ENCODE measurements at regions not wholly inside any gene's neighbourhood (a gene's known extent, or its start where the extent isn't known, plus 50 kb on each side); places are given as distances from the start of the nearest gene placed in this dataset.

DNA sequence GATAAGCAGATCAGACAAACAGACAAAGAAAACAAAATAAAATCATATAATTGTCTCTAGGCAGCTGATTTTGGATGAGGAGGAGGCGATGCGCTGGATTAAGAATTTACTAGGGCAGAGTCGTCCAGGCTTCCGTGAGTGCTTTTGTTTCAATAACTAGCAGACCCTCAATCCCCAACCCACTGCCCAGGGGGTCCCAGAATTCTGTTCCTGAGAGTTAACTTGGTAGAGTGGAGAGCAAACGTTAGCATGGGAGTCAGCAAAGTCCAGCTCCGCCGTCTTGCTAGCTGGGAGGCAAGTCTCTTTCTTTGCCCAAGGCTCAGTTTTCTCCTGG is 95.5 kb upstream of the TBX5 start:
- Histone ChIP-seq H3K4me3 (replicated peaks in 1 of 3; ENCODE audit: insufficient read depth in 1 of 3, low read depth in 1 of 3, low read length in 3 of 3) (no peak overlapping the region), H3K4me1 (ENCODE audit: control insufficient read depth, extremely low read depth, insufficient read depth, low read length) (no peaks in the 10 kb centered on the region), H3K9me3 (replicated peaks; ENCODE audit: control insufficient read depth, insufficient read depth, low read length) (no peaks in the 10 kb centered on the region), H3K27me3 (ENCODE audit: control insufficient read depth in 2 of 2, insufficient read depth in 2 of 2, low read length in 2 of 2) (no peaks in the 10 kb centered on the region), H2AFZ (ENCODE audit: low read depth, low read length) (no peak overlapping the region), H3K36me3 (ENCODE audit: control insufficient read depth in 2 of 2, extremely low read depth in 1 of 2, insufficient read depth in 2 of 2, low read length in 2 of 2) (no peaks in the 10 kb centered on the region), H3K27ac (ENCODE audit: insufficient read depth, low read depth, low read length) (no peak overlapping the region), H3K4me2 (ENCODE audit: insufficient read depth, low read length) (no peak overlapping the region), H3K9me1 (replicated peaks; ENCODE audit: control insufficient read depth, extremely low read depth, insufficient read depth, low read length) (no peaks in the 10 kb centered on the region), H3K79me2 (ENCODE audit: control insufficient read depth, insufficient read depth, low read length) (no peaks in the 10 kb centered on the region), H3K9ac (replicated peaks; ENCODE audit: extremely low read depth, insufficient read depth, low read length) (no peak overlapping the region), H4K20me1 (replicated peaks; ENCODE audit: control insufficient read depth, extremely low read depth, insufficient read depth, low read length) (no peaks in the 10 kb centered on the region)
- dilution Hi-C loops (cut with MboI; ENCODE audit: extremely low pct_ligation_motif_present, low sequenced_read_pairs) (no loop called here), intact Hi-C loops (cut with micrococcal nuclease) (no loop called here)
- CTCF ChIA-PET = interaction anchor here (2.2 kb wide), 1 partner anchor 521 kb away, joined by 6 read pairs; no protein-coding TSS in a partner anchor
- no TSS peak for BruUV-seq (replicated peaks)
- DNase-seq (ENCODE audit: low read depth, low spot score) = no peak
- POLR2A ChIA-PET = no interaction called here
- FAIRE-seq = no peak
- TF ChIP-seq EZH2 (IDR thresholded peaks at IDR 0.05; ENCODE audit: borderline replicate concordance, low read depth, low read length, severe bottlenecking) (no peak), POLR2AphosphoS5 (IDR thresholded peaks at IDR 0.05; ENCODE audit: insufficient read depth, low read depth, low read length) (no peak), FOS (IDR thresholded peaks at IDR 0.05; ENCODE audit: borderline replicate concordance, insufficient read depth, low read length) (no peak), MYC (IDR thresholded peaks at IDR 0.05; ENCODE audit: low read depth, low read length) (no peak)

DNA sequence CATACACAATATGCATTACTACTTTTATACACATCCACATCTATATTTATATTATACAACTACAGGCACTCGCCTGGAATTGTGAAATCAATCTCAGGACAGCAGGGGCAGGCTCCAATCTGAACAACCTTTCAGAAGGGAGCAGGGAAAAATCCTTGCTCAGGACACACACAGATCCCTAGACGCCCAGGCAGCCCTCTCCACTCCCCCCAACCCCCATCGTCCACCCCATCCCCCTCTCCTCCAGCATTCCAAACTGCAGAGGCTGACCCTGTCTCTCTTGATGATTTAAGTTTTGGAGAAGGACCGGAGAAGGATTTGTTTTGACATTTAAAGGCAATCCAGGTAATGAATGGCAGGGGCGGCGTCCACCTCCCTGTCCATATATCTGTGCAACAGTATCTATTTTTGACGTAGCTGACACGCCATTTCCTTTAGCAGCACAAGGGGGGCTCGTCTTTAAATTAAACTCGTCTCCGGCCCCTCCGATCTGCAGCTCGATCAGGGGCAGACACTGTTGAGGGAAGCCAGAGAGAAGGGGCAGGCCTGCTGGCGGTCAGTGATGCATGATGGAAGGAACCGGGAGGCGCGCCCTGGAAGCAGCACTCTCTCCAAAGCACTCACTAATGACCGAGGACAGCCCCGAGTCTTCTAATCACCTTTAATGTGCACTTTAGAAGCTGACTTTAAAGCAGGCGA is 95.0 kb upstream of the TBX5 start:
- ChIA-PET POLR2A (no interaction called here), CTCF (interaction anchor here (1.4 to 2.2 kb wide), 3 partner anchors 8 to 520 kb away, joined by 5 to 6 read pairs (median 5); no protein-coding TSS in a partner anchor)
- FAIRE-seq (no peak), DNase-seq (ENCODE audit: low read depth, low spot score) (no peak)
- H3K4me2 ChIP-seq (ENCODE audit: insufficient read depth, low read length) = no peak overlapping the region
- H3K79me2 ChIP-seq (ENCODE audit: control insufficient read depth, insufficient read depth, low read length) = no peaks in the 10 kb centered on the region
- no peak overlapping the region for H2AFZ ChIP-seq (ENCODE audit: low read depth, low read length)
- no peak overlapping the region for H3K4me3 ChIP-seq (replicated peaks in 1 of 3; ENCODE audit: insufficient read depth in 1 of 3, low read depth in 1 of 3, low read length in 3 of 3)
- intact Hi-C loops (cut with micrococcal nuclease) = no loop called here
- H3K27ac ChIP-seq (ENCODE audit: insufficient read depth, low read depth, low read length) = no peak overlapping the region
- no TSS peak for BruUV-seq (replicated peaks)
- H3K9me1 ChIP-seq (replicated peaks; ENCODE audit: control insufficient read depth, extremely low read depth, insufficient read depth, low read length) = no peaks in the 10 kb centered on the region
- H3K27me3 ChIP-seq (ENCODE audit: control insufficient read depth in 2 of 2, insufficient read depth in 2 of 2, low read length in 2 of 2) = no peaks in the 10 kb centered on the region
- dilution Hi-C loops (cut with MboI; ENCODE audit: extremely low pct_ligation_motif_present, low sequenced_read_pairs) = no loop called here
- TF ChIP-seq FOS (IDR thresholded peaks at IDR 0.05; ENCODE audit: borderline replicate concordance, insufficient read depth, low read length) (no peak), JUN (IDR thresholded peaks at IDR 0.05; ENCODE audit: borderline replicate concordance, insufficient read depth, insufficient read length, low read depth) (no peak), POLR2A (IDR thresholded peaks at IDR 0.05; ENCODE audit: low read depth, low read length) (no peak), EZH2 (IDR thresholded peaks at IDR 0.05; ENCODE audit: borderline replicate concordance, low read depth, low read length, severe bottlenecking) (no peak), POLR2AphosphoS5 (IDR thresholded peaks at IDR 0.05; ENCODE audit: insufficient read depth, low read depth, low read length) (no peak), GATA2 (IDR thresholded peaks at IDR 0.05; ENCODE audit: insufficient read depth, insufficient read length, low read depth, low read length) (no peak), MYC (IDR thresholded peaks at IDR 0.05; ENCODE audit: low read depth, low read length) (no peak)
- TF ChIP-seq, protein P1, sequence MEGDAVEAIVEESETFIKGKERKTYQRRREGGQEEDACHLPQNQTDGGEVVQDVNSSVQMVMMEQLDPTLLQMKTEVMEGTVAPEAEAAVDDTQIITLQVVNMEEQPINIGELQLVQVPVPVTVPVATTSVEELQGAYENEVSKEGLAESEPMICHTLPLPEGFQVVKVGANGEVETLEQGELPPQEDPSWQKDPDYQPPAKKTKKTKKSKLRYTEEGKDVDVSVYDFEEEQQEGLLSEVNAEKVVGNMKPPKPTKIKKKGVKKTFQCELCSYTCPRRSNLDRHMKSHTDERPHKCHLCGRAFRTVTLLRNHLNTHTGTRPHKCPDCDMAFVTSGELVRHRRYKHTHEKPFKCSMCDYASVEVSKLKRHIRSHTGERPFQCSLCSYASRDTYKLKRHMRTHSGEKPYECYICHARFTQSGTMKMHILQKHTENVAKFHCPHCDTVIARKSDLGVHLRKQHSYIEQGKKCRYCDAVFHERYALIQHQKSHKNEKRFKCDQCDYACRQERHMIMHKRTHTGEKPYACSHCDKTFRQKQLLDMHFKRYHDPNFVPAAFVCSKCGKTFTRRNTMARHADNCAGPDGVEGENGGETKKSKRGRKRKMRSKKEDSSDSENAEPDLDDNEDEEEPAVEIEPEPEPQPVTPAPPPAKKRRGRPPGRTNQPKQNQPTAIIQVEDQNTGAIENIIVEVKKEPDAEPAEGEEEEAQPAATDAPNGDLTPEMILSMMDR (IDR thresholded peaks at IDR 0.05; ENCODE audit: extremely low read depth in 1 of 2, insufficient read depth in 1 of 2, low read depth in 1 of 2, low read length in 2 of 2) = no peak
- TF ChIP-seq, protein P2, sequence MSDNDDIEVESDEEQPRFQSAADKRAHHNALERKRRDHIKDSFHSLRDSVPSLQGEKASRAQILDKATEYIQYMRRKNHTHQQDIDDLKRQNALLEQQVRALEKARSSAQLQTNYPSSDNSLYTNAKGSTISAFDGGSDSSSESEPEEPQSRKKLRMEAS (IDR thresholded peaks at IDR 0.05; ENCODE audit: insufficient read depth, insufficient read length) = no peak
- no peak overlapping the region for H3K9ac ChIP-seq (replicated peaks; ENCODE audit: extremely low read depth, insufficient read depth, low read length)
- H3K9me3 ChIP-seq (replicated peaks; ENCODE audit: control insufficient read depth, insufficient read depth, low read length) = no peaks in the 10 kb centered on the region
- H3K4me1 ChIP-seq (ENCODE audit: control insufficient read depth, extremely low read depth, insufficient read depth, low read length) = no peaks in the 10 kb centered on the region
- H4K20me1 ChIP-seq (replicated peaks; ENCODE audit: control insufficient read depth, extremely low read depth, insufficient read depth, low read length) = no peaks in the 10 kb centered on the region
- no peaks in the 10 kb centered on the region for H3K36me3 ChIP-seq (ENCODE audit: control insufficient read depth in 2 of 2, extremely low read depth in 1 of 2, insufficient read depth in 2 of 2, low read length in 2 of 2)
